HEK293 (cell line): ENCODE measurements at regions not wholly inside any gene's neighbourhood (a gene's known extent, or its start where the extent isn't known, plus 50 kb on each side); places are given as distances from the start of the nearest gene placed in this dataset.

Experiments used
- CTCF ChIA-PET: fragments of 350-600 bp; formaldehyde crosslinking; extraction: SDS; loops from one replicate; lab custom pipeline; 2021; ENCODE audit warnings: antibody characterized with exemption; lab: Yijun Ruan, JAX
- POLR2A ChIA-PET: fragments of 300-600 bp; formaldehyde crosslinking; extraction: SDS; loops from one replicate; lab custom pipeline; 2020; ENCODE audit warnings: antibody characterized with exemption, inconsistent platforms; lab: Yijun Ruan, JAX
- H3K27ac ChIP-seq: fragments of 200-500 bp; sonication (Bioruptor generic); 2 replicates; pipeline ENCODE4 v1.5.1; 2014; ENCODE audit warnings: low read depth, low read length, control low read depth, inconsistent platforms; ENCODE audit errors: extremely low read depth
- H3K36me3 ChIP-seq, 2 experiments: fragments of 200-500 bp in 1 of 2; sonication (Bioruptor generic) in 1 of 2; 1 replicate in 1 of 2; 2 replicates in 1 of 2; pipeline ENCODE4 v1.5.1; 2014 to 2017; ENCODE audit warnings: inconsistent platforms in 2 of 2, low read length in 2 of 2; ENCODE audit not compliant: control insufficient read depth in 2 of 2, insufficient read depth in 1 of 2
- H3K4me1 ChIP-seq: fragments of 200-500 bp; sonication (Bioruptor generic); 2 replicates; pipeline ENCODE4 v1.5.1; 2014; ENCODE audit warnings: mild to moderate bottlenecking, low read length, inconsistent platforms; ENCODE audit not compliant: control insufficient read depth, insufficient read depth
- H3K4me3 ChIP-seq: 2 replicates; pipeline ENCODE4 v1.5.1; 2011; ENCODE audit warnings: low read depth, mild to moderate bottlenecking, control low read depth, low read length, moderate library complexity
- H3K9me3 ChIP-seq: fragments of 200-500 bp; sonication (Bioruptor generic); 2 replicates; pipeline ENCODE4 v1.5.1; 2014; ENCODE audit warnings: low read depth, low read length, inconsistent platforms; ENCODE audit not compliant: control insufficient read depth, insufficient read depth
- ELK4 ChIP-seq: IDR thresholded peaks from 2 replicates; pipeline ENCODE4 v1.6.1; 2011; ENCODE audit warnings: mild to moderate bottlenecking, low read depth, low read length, borderline replicate concordance
- HIC1 ChIP-seq: fragments of 450-650 bp; formaldehyde crosslinking; IDR thresholded peaks from 2 replicates; pipeline ENCODE4 v1.5.1; 2016; ENCODE audit warnings: missing biosample characterization, missing genetic modification characterization
- KLF1 ChIP-seq: fragments of 450-650 bp; formaldehyde crosslinking; IDR thresholded peaks from 2 replicates; pipeline ENCODE4 v1.5.1; 2016; ENCODE audit warnings: missing biosample characterization, missing genetic modification characterization
- PRDM1 ChIP-seq: fragments of 450-650 bp; formaldehyde crosslinking; IDR thresholded peaks from 2 replicates; pipeline ENCODE4; 2016; ENCODE audit warnings: missing biosample characterization, missing genetic modification characterization
- ZBTB20 ChIP-seq: fragments of 450-650 bp; formaldehyde crosslinking; IDR thresholded peaks from 2 replicates; pipeline ENCODE4 v1.5.1; 2016; ENCODE audit warnings: missing biosample characterization, missing genetic modification characterization
- ZNF26 ChIP-seq: fragments of 450-650 bp; formaldehyde crosslinking; IDR thresholded peaks from 2 replicates; pipeline ENCODE4 v1.5.1; 2016; ENCODE audit warnings: missing biosample characterization, missing genetic modification characterization
- ZNF311 ChIP-seq: fragments of 450-650 bp; formaldehyde crosslinking; IDR thresholded peaks from 2 replicates; pipeline ENCODE4 v1.5.1; 2017; ENCODE audit warnings: missing biosample characterization, missing genetic modification characterization, borderline replicate concordance
- ZNF335 ChIP-seq: fragments of 450-650 bp; formaldehyde crosslinking; conservative IDR thresholded peaks from 2 replicates; pipeline ENCODE4 v1.5.1; 2016; ENCODE audit warnings: missing biosample characterization, missing genetic modification characterization
- ZNF521 ChIP-seq: fragments of 450-650 bp; formaldehyde crosslinking; IDR thresholded peaks from 2 replicates; pipeline ENCODE4 v1.5.1; 2017; ENCODE audit warnings: missing biosample characterization, mild to moderate bottlenecking, missing genetic modification characterization
- ZNF76 ChIP-seq: fragments of 450-650 bp; formaldehyde crosslinking; IDR thresholded peaks from 2 replicates; pipeline ENCODE4; 2016; ENCODE audit warnings: low read depth, missing biosample characterization, missing genetic modification characterization, borderline replicate concordance
- ZNF776 ChIP-seq: fragments of 450-650 bp; formaldehyde crosslinking; IDR thresholded peaks from 2 replicates; pipeline ENCODE4 v1.5.0; 2017; ENCODE audit warnings: missing biosample characterization, missing genetic modification characterization, borderline replicate concordance
- ZNF785 ChIP-seq: fragments of 450-650 bp; formaldehyde crosslinking; IDR thresholded peaks from 2 replicates; pipeline ENCODE4 v1.5.1; 2016; ENCODE audit warnings: missing biosample characterization, missing genetic modification characterization
- ZSCAN16 ChIP-seq: fragments of 450-650 bp; formaldehyde crosslinking; IDR thresholded peaks from 2 replicates; pipeline ENCODE4 v1.5.1; 2016; ENCODE audit warnings: missing biosample characterization, missing genetic modification characterization
- ZSCAN18 ChIP-seq: fragments of 450-650 bp; formaldehyde crosslinking; IDR thresholded peaks from 2 replicates; pipeline ENCODE4 v1.5.1; 2016; ENCODE audit warnings: missing biosample characterization, missing genetic modification characterization
- ZSCAN5A ChIP-seq: fragments of 450-650 bp; formaldehyde crosslinking; IDR thresholded peaks from 2 replicates; pipeline ENCODE4 v1.5.1; 2016; ENCODE audit warnings: missing biosample characterization, missing genetic modification characterization

GRCh38 chr13:64985075-64985474 lies 2245.1 kb downstream of the PCDH9 start:
- Histone ChIP-seq H3K4me1 (no peaks in the 10 kb centered on the region), H3K4me3 (no peak overlapping the region), H3K36me3 (no peaks in the 10 kb centered on the region), H3K9me3 (no peaks in the 10 kb centered on the region), H3K27ac (no peak overlapping the region)
- TF ChIP-seq ZNF311 (tag by site-specific recombination) (no peak), ZBTB20 (tag by site-specific recombination) (no peak), PRDM1 (no peak), HIC1 (tag by site-specific recombination) (no peak), ZSCAN5A (tag by site-specific recombination) (no peak), ELK4 (no peak), ZSCAN16 (no peak), KLF1 (tag by site-specific recombination) (no peak), ZSCAN18 (tag by site-specific recombination) (no peak), ZNF76 (tag by site-specific recombination) (no peak)
- POLR2A ChIA-PET, result no interaction called here
- CTCF ChIA-PET, result interaction anchor here (0.6 kb wide), 1 partner anchor 9 kb away, joined by 5 read pairs; no protein-coding TSS in a partner anchor

- no peak for TF ChIP-seq ZNF26 (tag by site-specific recombination)
- no peak for TF ChIP-seq ZNF335 (tag by site-specific recombination)
- no peak for TF ChIP-seq ZNF521 (tag by site-specific recombination)
- no peak for TF ChIP-seq ZNF776 (tag by site-specific recombination)
- TF ChIP-seq ZNF785 (tag by site-specific recombination), result no peak
- Histone ChIP-seq H3K4me3 (no peak overlapping the region), H3K4me1 (no peaks in the 10 kb centered on the region), H3K27ac (no peak overlapping the region), H3K36me3 (no peaks in the 10 kb centered on the region), H3K9me3 (no peaks in the 10 kb centered on the region)
- ChIA-PET POLR2A (no interaction called here), CTCF (interaction anchor here (0.7 kb wide), 1 partner anchor 1977 kb away, joined by 3 read pairs; no protein-coding TSS in a partner anchor)
Observed at GRCh38 chr13:64962404-64962803, 2267.7 kb downstream of the PCDH9 start.
